ENCODE measurements at regions not wholly inside any gene's neighbourhood (a gene's known extent, or its start where the extent isn't known, plus 50 kb on each side); places are given as distances from the start of the nearest gene placed in this dataset.

DNA sequence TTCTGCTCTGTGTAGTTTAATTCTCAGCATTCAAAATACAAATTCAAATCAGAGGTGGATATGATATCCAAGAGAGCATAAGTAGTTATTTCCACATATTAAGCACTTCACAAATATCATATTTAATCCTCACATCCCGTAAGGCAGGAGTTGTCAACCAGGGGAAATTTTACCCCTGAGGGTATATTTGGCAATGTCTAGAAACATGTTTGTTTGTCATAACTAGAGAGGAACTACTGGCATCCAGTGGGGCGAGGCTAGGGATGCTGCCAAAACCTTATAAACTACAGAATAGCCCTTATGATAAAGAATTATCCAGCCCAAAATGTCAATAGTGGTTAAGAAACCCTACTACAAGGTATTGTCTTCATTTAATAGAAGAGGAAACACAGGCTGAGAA, 619.4 kb downstream of the SLCO4C1 start:
- no CpG with 5 or more reads among the region's 2 CpGs for WGBS (ENCODE audit: insufficient coverage)
- no peak for DNase-seq
- Histone ChIP-seq H3K27ac (ENCODE audit: low read length) (no peak overlapping the region), H3K36me3 (ENCODE audit: control insufficient read depth, insufficient read depth, low read length) (no peaks in the 10 kb centered on the region), H3K4me1 (ENCODE audit: control insufficient read depth, insufficient read depth, low read length) (no peaks in the 10 kb centered on the region), H3K9me3 (replicated peaks; ENCODE audit: control insufficient read depth, low read depth, low read length) (no peaks in the 10 kb centered on the region), H3K4me3 (ENCODE audit: low read length) (no peak overlapping the region), H3K27me3 (ENCODE audit: control insufficient read depth, insufficient read depth, low read length) (no peaks in the 10 kb centered on the region)

DNA sequence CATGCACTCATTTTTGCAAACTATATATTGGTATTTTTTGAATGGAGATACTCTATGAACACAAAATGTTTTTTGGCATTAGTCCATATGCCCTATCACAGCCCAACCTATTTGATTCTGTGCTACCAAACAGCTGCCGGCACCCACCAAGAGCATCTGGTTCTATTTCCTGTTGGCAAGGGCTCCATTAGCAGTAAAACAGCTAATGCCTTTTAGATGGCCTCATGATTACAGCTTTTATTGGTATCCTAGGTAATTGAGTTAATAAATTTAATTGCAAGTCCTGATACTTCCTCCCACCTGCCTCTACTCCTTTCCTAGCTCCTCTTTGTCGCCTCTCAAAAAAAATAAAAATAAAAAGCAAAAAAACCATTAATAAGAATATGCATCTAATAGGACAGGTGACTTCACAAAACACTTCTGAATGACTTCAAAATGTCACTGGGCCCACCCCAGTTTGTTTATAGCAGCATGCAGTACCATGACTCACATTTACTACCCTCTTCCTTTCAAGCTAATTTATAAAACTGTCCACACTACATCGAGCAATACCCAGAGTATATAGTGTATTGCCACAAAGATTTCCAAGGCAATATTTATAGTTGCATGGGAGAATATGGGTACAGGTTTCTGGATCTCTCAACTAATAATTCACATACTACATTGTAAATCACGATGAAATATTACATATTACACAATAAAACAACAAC, 620.4 kb downstream of the SLCO4C1 start:
- Histone ChIP-seq H3K27me3 (ENCODE audit: control insufficient read depth, insufficient read depth, low read length) (no peaks in the 10 kb centered on the region), H3K9me3 (replicated peaks; ENCODE audit: control insufficient read depth, low read depth, low read length) (no peaks in the 10 kb centered on the region), H3K27ac (ENCODE audit: low read length) (no peak overlapping the region), H3K4me1 (ENCODE audit: control insufficient read depth, insufficient read depth, low read length) (no peaks in the 10 kb centered on the region), H3K4me3 (ENCODE audit: low read length) (no peak overlapping the region), H3K36me3 (ENCODE audit: control insufficient read depth, insufficient read depth, low read length) (no peaks in the 10 kb centered on the region)
- DNase-seq: no peak
- no CpG with 5 or more reads among the region's 4 CpGs for WGBS (ENCODE audit: insufficient coverage)

DNA sequence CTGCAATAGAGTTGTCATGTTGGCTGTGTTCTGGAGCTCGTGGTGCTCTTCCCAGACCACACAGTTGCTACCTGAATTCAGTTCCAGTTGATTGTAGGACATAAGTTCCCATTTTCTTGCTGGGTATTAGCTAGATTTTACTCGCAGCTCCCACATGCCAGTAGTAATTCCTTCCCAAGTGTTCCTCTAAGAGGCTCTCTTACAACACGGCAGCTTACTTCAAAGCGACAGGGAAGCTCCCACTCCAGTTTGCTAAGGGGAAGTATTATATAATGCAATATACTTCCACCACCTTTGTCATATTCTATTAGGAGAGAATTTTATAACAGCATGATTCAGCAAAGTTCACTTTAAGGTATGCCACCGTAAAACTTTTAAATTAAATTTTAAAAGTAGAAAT, 623.0 kb downstream of the SLCO4C1 start:
- no peaks in the 10 kb centered on the region for H3K4me1 ChIP-seq (ENCODE audit: control insufficient read depth, insufficient read depth, low read length)
- 70% methylated on average over 1 of the region's 5 CpGs for WGBS (ENCODE audit: insufficient coverage)
- no peaks in the 10 kb centered on the region for H3K27me3 ChIP-seq (ENCODE audit: control insufficient read depth, insufficient read depth, low read length)
- no peaks in the 10 kb centered on the region for H3K36me3 ChIP-seq (ENCODE audit: control insufficient read depth, insufficient read depth, low read length)
- H3K4me3 ChIP-seq (ENCODE audit: low read length): no peak overlapping the region
- no peak overlapping the region for H3K27ac ChIP-seq (ENCODE audit: low read length)
- H3K9me3 ChIP-seq (replicated peaks; ENCODE audit: control insufficient read depth, low read depth, low read length): no peaks in the 10 kb centered on the region
- no peak for DNase-seq

DNA sequence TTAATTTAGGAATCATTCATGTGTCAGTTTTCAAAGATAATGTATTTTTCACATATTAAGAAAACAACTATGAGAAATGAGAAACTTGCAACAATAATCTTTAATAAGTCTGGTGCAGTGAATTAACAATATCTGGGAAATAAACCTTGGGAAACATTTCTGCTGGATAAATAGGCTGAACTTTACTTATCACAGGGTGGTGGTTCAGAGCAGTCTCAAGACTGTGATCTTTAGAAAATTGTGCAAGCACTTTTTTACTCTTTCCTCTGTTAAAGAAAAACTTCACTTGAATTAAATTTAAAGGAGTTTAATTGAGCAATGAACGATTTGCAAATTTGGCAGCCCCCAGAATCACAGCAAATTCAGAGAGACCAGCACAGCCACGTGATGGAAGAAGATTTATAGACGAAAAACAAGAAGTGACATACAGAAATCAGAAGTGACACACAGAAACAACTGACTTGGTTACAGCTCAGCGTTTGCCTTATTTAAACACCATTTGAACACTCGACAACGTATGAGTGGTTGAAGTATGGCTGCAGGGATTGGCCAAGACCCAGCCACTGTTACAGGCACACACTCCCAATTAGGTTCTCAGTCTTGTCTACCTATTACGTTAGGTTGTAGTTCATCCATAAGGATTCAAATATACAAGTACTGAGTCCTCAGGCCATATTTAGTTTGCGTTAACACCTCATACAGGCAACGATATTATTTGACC, 631.9 kb downstream of the SLCO4C1 start:
- Histone ChIP-seq H3K27ac (ENCODE audit: low read length) (no peak overlapping the region), H3K27me3 (ENCODE audit: control insufficient read depth, insufficient read depth, low read length) (no peaks in the 10 kb centered on the region), H3K36me3 (ENCODE audit: control insufficient read depth, insufficient read depth, low read length) (no peaks in the 10 kb centered on the region), H3K4me3 (ENCODE audit: low read length) (no peak overlapping the region), H3K9me3 (replicated peaks; ENCODE audit: control insufficient read depth, low read depth, low read length) (no peaks in the 10 kb centered on the region), H3K4me1 (ENCODE audit: control insufficient read depth, insufficient read depth, low read length) (no peaks in the 10 kb centered on the region)
- no peak for DNase-seq
- WGBS (ENCODE audit: insufficient coverage): 78% methylated on average over 3 of the region's 9 CpGs

DNA sequence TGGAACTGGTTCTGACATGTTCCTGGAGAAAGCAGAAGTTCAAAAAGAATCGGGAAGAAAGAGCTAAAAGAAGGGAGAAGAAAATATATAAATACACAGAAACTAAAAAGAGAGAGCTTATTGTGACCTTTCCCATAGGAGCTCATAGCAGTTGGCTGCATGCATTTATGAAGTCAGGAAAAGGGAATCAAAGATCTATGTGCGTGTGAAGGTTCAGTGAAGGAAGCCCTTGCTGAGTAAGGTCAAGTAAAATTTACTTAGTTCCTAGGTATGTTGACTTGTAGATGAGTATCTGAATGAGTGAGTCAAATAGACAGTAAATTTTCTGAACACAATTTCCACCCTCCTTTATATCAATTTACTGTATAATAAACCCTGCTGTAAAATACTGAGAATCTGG, 632.5 kb downstream of the SLCO4C1 start:
- no CpG with 5 or more reads among the region's 2 CpGs for WGBS (ENCODE audit: insufficient coverage)
- Histone ChIP-seq H3K27me3 (ENCODE audit: control insufficient read depth, insufficient read depth, low read length) (no peaks in the 10 kb centered on the region), H3K4me3 (ENCODE audit: low read length) (no peak overlapping the region), H3K36me3 (ENCODE audit: control insufficient read depth, insufficient read depth, low read length) (no peaks in the 10 kb centered on the region), H3K4me1 (ENCODE audit: control insufficient read depth, insufficient read depth, low read length) (no peaks in the 10 kb centered on the region), H3K9me3 (replicated peaks; ENCODE audit: control insufficient read depth, low read depth, low read length) (no peaks in the 10 kb centered on the region), H3K27ac (ENCODE audit: low read length) (no peak overlapping the region)
- no peak for DNase-seq

DNA sequence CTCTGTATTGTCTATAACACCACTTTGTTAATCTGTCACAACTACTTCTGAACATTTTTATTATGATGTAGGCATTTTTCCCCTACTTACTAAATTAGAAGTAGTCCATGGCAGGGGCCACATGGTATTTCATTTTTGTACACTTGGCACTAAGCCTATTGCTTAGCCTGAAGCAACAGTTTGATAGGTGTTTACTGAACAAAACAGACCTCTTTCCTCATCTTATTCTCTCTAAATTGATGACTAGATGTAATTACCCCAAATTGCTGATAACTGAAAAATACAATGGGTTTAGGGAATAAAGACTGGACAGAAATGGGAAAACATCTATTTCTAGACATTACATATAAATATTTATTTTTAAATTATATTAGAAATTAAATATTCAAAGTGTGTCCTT, 633.8 kb downstream of the SLCO4C1 start:
- H3K27ac ChIP-seq (ENCODE audit: low read length): no peak overlapping the region
- H3K4me1 ChIP-seq (ENCODE audit: control insufficient read depth, insufficient read depth, low read length): no peaks in the 10 kb centered on the region
- no peaks in the 10 kb centered on the region for H3K36me3 ChIP-seq (ENCODE audit: control insufficient read depth, insufficient read depth, low read length)
- H3K4me3 ChIP-seq (ENCODE audit: low read length): no peak overlapping the region
- DNase-seq: no peak
- H3K27me3 ChIP-seq (ENCODE audit: control insufficient read depth, insufficient read depth, low read length): no peaks in the 10 kb centered on the region
- no peaks in the 10 kb centered on the region for H3K9me3 ChIP-seq (replicated peaks; ENCODE audit: control insufficient read depth, low read depth, low read length)

DNA sequence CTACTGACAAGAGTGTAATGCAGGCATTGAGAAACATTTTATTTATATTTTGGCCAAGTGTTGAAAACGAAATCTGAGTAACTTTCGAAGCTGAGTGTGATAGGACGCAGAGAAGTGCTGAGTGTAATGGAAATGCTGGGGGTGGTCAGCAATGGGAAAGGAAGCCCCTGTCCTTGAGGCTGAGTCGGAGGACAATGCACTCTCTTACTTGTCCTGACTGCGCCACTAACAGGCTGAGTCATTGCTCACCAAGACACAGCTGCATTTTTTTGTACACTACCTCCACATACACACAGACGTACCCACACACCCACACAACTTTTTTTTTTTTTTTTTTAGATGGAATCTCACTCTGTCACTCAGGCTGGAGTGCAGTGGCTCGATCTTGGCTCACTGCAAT, 637.7 kb downstream of the SLCO4C1 start:
- no peaks in the 10 kb centered on the region for H3K27me3 ChIP-seq (ENCODE audit: control insufficient read depth, insufficient read depth, low read length)
- 80% methylated on average over 4 of the region's 7 CpGs for WGBS (ENCODE audit: insufficient coverage)
- DNase-seq: no peak
- no peak overlapping the region for H3K27ac ChIP-seq (ENCODE audit: low read length)
- H3K9me3 ChIP-seq (replicated peaks; ENCODE audit: control insufficient read depth, low read depth, low read length): no peaks in the 10 kb centered on the region
- no peak overlapping the region for H3K4me3 ChIP-seq (ENCODE audit: low read length)
- no peaks in the 10 kb centered on the region for H3K36me3 ChIP-seq (ENCODE audit: control insufficient read depth, insufficient read depth, low read length)
- H3K4me1 ChIP-seq (ENCODE audit: control insufficient read depth, insufficient read depth, low read length): no peaks in the 10 kb centered on the region

DNA sequence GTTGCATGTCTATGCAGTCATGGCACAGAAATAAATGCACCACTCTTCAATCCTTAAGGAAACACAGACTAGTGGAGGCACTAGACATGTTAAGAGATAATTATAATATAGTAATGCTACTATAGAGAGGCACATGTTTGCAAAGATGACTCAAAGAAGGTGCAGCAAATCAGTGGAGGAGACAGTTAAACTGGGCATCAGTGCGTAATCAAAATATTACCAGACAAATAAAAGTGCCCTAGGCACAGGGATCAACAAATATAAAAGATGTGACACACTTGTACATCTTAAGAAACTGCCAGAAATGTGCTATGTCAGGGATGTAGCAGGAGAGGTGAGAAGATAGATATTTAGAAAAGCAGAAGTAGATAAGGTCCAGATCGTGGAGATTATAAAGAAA, 642.1 kb downstream of the SLCO4C1 start:
- Histone ChIP-seq H3K4me1 (ENCODE audit: control insufficient read depth, insufficient read depth, low read length) (no peaks in the 10 kb centered on the region), H3K27ac (ENCODE audit: low read length) (no peak overlapping the region), H3K9me3 (replicated peaks; ENCODE audit: control insufficient read depth, low read depth, low read length) (no peaks in the 10 kb centered on the region), H3K4me3 (ENCODE audit: low read length) (no peak overlapping the region), H3K27me3 (ENCODE audit: control insufficient read depth, insufficient read depth, low read length) (no peaks in the 10 kb centered on the region), H3K36me3 (ENCODE audit: control insufficient read depth, insufficient read depth, low read length) (no peaks in the 10 kb centered on the region)
- no peak for DNase-seq
- 63% methylated on average over 1 of the region's 2 CpGs for WGBS (ENCODE audit: insufficient coverage)

DNA sequence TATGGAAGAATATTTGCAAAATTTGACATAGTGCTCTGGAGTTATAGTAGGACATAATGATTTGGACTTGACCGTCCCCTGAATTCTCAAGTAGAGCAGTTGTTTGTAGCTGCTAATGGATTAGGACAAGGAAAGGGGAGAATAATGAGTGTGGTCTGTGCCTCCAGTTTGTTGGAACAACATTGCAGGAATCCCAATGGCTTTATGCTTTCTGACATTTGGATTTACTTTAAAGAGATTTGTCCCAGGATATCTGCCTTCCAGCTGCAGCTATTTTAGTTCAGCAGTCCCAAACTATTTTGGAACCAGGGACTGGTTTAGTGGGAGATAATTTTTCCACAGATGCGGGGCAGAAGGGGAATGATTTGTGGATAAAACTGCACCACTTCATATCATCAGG, 648.2 kb downstream of the SLCO4C1 start:
- Histone ChIP-seq H3K27me3 (ENCODE audit: control insufficient read depth, insufficient read depth, low read length) (no peaks in the 10 kb centered on the region), H3K4me1 (ENCODE audit: control insufficient read depth, insufficient read depth, low read length) (no peaks in the 10 kb centered on the region), H3K27ac (ENCODE audit: low read length) (no peak overlapping the region), H3K36me3 (ENCODE audit: control insufficient read depth, insufficient read depth, low read length) (no peaks in the 10 kb centered on the region), H3K9me3 (replicated peaks; ENCODE audit: control insufficient read depth, low read depth, low read length) (no peaks in the 10 kb centered on the region), H3K4me3 (ENCODE audit: low read length) (no peak overlapping the region)
- 0% methylated on average over 1 of the region's 2 CpGs for WGBS (ENCODE audit: insufficient coverage)
- peak; percentile 18 for DNase-seq

DNA sequence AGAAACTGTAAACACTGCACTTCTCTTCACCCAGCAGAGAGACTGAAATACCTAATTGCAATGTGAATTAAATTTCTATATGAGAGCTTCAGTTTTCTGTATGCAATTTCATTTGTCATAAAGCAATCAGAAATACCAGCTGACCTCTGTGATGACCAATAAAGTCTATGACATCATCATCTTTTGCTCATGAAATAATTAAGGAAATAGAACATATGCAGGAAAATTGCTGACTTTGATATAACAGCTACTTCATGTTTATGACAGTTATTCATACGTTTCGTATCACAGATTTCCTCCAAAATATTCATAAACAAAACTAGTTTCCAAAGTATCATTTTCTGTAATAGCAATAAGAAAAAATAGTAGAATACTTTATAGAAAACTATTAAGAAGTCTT, 652.3 kb downstream of the SLCO4C1 start:
- no peak overlapping the region for H3K27ac ChIP-seq (ENCODE audit: low read length)
- no peaks in the 10 kb centered on the region for H3K4me1 ChIP-seq (ENCODE audit: control insufficient read depth, insufficient read depth, low read length)
- no peaks in the 10 kb centered on the region for H3K36me3 ChIP-seq (ENCODE audit: control insufficient read depth, insufficient read depth, low read length)
- DNase-seq: no peak
- H3K4me3 ChIP-seq (ENCODE audit: low read length): no peak overlapping the region
- no peaks in the 10 kb centered on the region for H3K9me3 ChIP-seq (replicated peaks; ENCODE audit: control insufficient read depth, low read depth, low read length)
- whole genome bisulfite sequencing (ENCODE audit: insufficient coverage): no CpG with 5 or more reads among the region's 2 CpGs
- H3K27me3 ChIP-seq (ENCODE audit: control insufficient read depth, insufficient read depth, low read length): no peaks in the 10 kb centered on the region

Data from muscle of leg (tissue), 3 donors.